Muscle of leg (tissue), 3 donors: ENCODE measurements at regions not wholly inside any gene's neighbourhood (a gene's known extent, or its start where the extent isn't known, plus 50 kb on each side); places are given as distances from the start of the nearest gene placed in this dataset.

ENCODE experiments used
- DNase-seq: peaks from one replicate; pipeline ENCODE4 v3.0.0; 2013
- H3K27ac ChIP-seq: one replicate; pipeline ENCODE4 v1.5.1; 2013; ENCODE audit warnings: mild to moderate bottlenecking, low read length, control low read depth
- H3K27me3 ChIP-seq: one replicate; pipeline ENCODE4 v1.6.1; 2013; ENCODE audit warnings: low read length; ENCODE audit not compliant: control insufficient read depth, insufficient read depth
- H3K36me3 ChIP-seq: one replicate; pipeline ENCODE4 v1.6.1; 2013; ENCODE audit warnings: low read length; ENCODE audit not compliant: control insufficient read depth, insufficient read depth
- H3K4me1 ChIP-seq: one replicate; pipeline ENCODE4 v1.6.1; 2013; ENCODE audit warnings: low read length; ENCODE audit not compliant: control insufficient read depth, insufficient read depth
- H3K4me3 ChIP-seq: one replicate; pipeline ENCODE4 v1.5.1; 2013; ENCODE audit warnings: low read length, control low read depth
- H3K9me3 ChIP-seq: replicated peaks from 2 replicates; pipeline ENCODE4 v1.6.1; 2013; ENCODE audit warnings: low read depth, low read length; ENCODE audit not compliant: control insufficient read depth
- WGBS: methylation state at CpG from one replicate; pipeline ENCODE4 v1.1.5; 2013; ENCODE audit warnings: missing lambda C conversion rate; ENCODE audit not compliant: insufficient coverage; 5-methylcytosine and 5-hydroxymethylcytosine counted together

GRCh38 chr10:23693501-23693901, 254.6 kb downstream of the OTUD1 start:
- H3K36me3 ChIP-seq: no peaks in the 10 kb centered on the region
- 2% methylated on average over 19 of the region's 23 CpGs for WGBS
- H3K27me3 ChIP-seq: peaks cover 38% of the 10 kb centered on the region
- no peak overlapping the region for H3K4me3 ChIP-seq
- DNase-seq: peak; percentile 13
- H3K4me1 ChIP-seq: peaks cover 18% of the 10 kb centered on the region
- no peaks in the 10 kb centered on the region for H3K9me3 ChIP-seq
- no peak overlapping the region for H3K27ac ChIP-seq

GRCh38 chr10:23693925-23694324, 255.1 kb downstream of the OTUD1 start:
- DNase-seq: peak; percentile 7
- no peaks in the 10 kb centered on the region for H3K36me3 ChIP-seq
- no peaks in the 10 kb centered on the region for H3K9me3 ChIP-seq
- under 1% methylated on average over 13 of the region's 18 CpGs for WGBS
- peaks cover 38% of the 10 kb centered on the region for H3K27me3 ChIP-seq
- H3K27ac ChIP-seq: no peak overlapping the region
- peak overlapping the region; percentile 42 for H3K4me3 ChIP-seq
- peaks cover 18% of the 10 kb centered on the region for H3K4me1 ChIP-seq

GRCh38 chr10:23694446-23694920, 255.6 kb downstream of the OTUD1 start:
- H3K4me3 ChIP-seq: peak overlapping the region; percentile 42
- H3K27ac ChIP-seq: no peak overlapping the region
- peak; percentile 50 for DNase-seq
- no peaks in the 10 kb centered on the region for H3K9me3 ChIP-seq
- WGBS: 0% methylated on average over 7 of the region's 49 CpGs
- H3K36me3 ChIP-seq: no peaks in the 10 kb centered on the region
- peaks cover 18% of the 10 kb centered on the region for H3K4me1 ChIP-seq
- peaks cover 38% of the 10 kb centered on the region for H3K27me3 ChIP-seq

- Histone ChIP-seq H3K36me3 (no peaks in the 10 kb centered on the region), H3K27me3 (peaks cover 38% of the 10 kb centered on the region), H3K4me1 (peaks cover 18% of the 10 kb centered on the region), H3K27ac (no peak overlapping the region), H3K9me3 (no peaks in the 10 kb centered on the region), H3K4me3 (peak overlapping the region; percentile 42)
- DNase-seq: peak; percentile 18
- WGBS: under 1% methylated on average over 58 of the region's 63 CpGs
Measured at GRCh38 chr10:23694921-23695824, 256.3 kb downstream of the OTUD1 start.

- H3K27ac ChIP-seq: no peak overlapping the region
- H3K4me1 ChIP-seq: peaks cover 18% of the 10 kb centered on the region
- no peak for DNase-seq
- WGBS: 3% methylated on average over 27 of the region's 36 CpGs
- H3K4me3 ChIP-seq: no peak overlapping the region
- no peaks in the 10 kb centered on the region for H3K9me3 ChIP-seq
- no peaks in the 10 kb centered on the region for H3K36me3 ChIP-seq
- peaks cover 38% of the 10 kb centered on the region for H3K27me3 ChIP-seq
Measured at GRCh38 chr10:23695825-23696420, 257.0 kb downstream of the OTUD1 start.

GRCh38 chr10:23696476-23696875, 257.6 kb downstream of the OTUD1 start:
- H3K27ac ChIP-seq: no peak overlapping the region
- H3K27me3 ChIP-seq: peaks cover 38% of the 10 kb centered on the region
- H3K4me1 ChIP-seq: peaks cover 18% of the 10 kb centered on the region
- no peak for DNase-seq
- no peak overlapping the region for H3K4me3 ChIP-seq
- no CpG with 5 or more reads among the region's 3 CpGs for WGBS
- no peaks in the 10 kb centered on the region for H3K9me3 ChIP-seq
- no peaks in the 10 kb centered on the region for H3K36me3 ChIP-seq

GRCh38 chr10:23702977-23703414, 264.1 kb downstream of the OTUD1 start:
- H3K9me3 ChIP-seq: no peaks in the 10 kb centered on the region
- H3K4me3 ChIP-seq: no peak overlapping the region
- H3K27ac ChIP-seq: no peak overlapping the region
- no peaks in the 10 kb centered on the region for H3K36me3 ChIP-seq
- H3K4me1 ChIP-seq: no peaks in the 10 kb centered on the region
- WGBS: 8% methylated on average over 7 of the region's 9 CpGs
- H3K27me3 ChIP-seq: no peaks in the 10 kb centered on the region
- peak; percentile 57 for DNase-seq

- Histone ChIP-seq H3K4me3 (no peak overlapping the region), H3K9me3 (no peaks in the 10 kb centered on the region), H3K4me1 (no peaks in the 10 kb centered on the region), H3K36me3 (no peaks in the 10 kb centered on the region), H3K27me3 (no peaks in the 10 kb centered on the region), H3K27ac (no peak overlapping the region)
- no peak for DNase-seq
- WGBS: no CpG with 5 or more reads among the region's 1 CpG
Measured at GRCh38 chr10:23715363-23715762, 276.5 kb downstream of the OTUD1 start.

- Histone ChIP-seq H3K4me3 (no peak overlapping the region), H3K9me3 (no peaks in the 10 kb centered on the region), H3K27me3 (no peaks in the 10 kb centered on the region), H3K36me3 (no peaks in the 10 kb centered on the region), H3K4me1 (no peaks in the 10 kb centered on the region), H3K27ac (no peak overlapping the region)
- WGBS: no CpG with 5 or more reads among the region's 2 CpGs
- DNase-seq: no peak
Measured at GRCh38 chr10:23717913-23718312, 279.0 kb downstream of the OTUD1 start.

- DNase-seq: no peak
- Histone ChIP-seq H3K36me3 (no peaks in the 10 kb centered on the region), H3K9me3 (no peaks in the 10 kb centered on the region), H3K27ac (no peak overlapping the region), H3K4me3 (no peak overlapping the region), H3K4me1 (no peaks in the 10 kb centered on the region), H3K27me3 (no peaks in the 10 kb centered on the region)
- 89% methylated on average over 3 of the region's 3 CpGs for WGBS
Measured at GRCh38 chr10:23718946-23719345, 280.1 kb downstream of the OTUD1 start.
